ENCODE measurements at regions not wholly inside any gene's neighbourhood (a gene's known extent, or its start where the extent isn't known, plus 50 kb on each side); places are given as distances from the start of the nearest gene placed in this dataset.

DNA sequence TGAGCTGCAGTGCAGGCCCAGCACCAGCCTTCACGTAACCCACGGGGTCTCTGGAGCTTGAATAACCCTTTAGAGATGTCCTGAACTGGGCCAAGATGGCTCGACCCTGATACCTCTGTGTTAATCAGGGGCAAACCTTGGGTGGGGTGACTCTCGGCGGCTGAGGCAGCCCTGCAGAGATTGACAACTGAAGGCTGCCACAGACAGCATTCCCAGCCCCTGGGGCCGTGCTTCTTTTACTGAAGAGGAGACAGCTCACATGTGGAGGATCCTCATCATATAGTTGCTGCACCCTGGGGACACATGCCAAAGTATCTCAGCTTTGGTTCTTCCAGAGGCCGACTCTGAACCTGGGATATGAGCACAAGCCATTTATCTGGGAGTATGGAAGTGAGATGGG is 57.3 kb upstream of the PTGFRN start:
- TF ChIP-seq SP1 (IDR thresholded peaks at IDR 0.05) (no peak), FOXM1 (IDR thresholded peaks at IDR 0.05; ENCODE audit: borderline replicate concordance) (no peak), FOXK2 (IDR thresholded peaks at IDR 0.05) (no peak)

Data from HEK293T (cell line).